Esophagus (tissue), 2 donors: ENCODE measurements at regions not wholly inside any gene's neighbourhood (a gene's known extent, or its start where the extent isn't known, plus 50 kb on each side); places are given as distances from the start of the nearest gene placed in this dataset.
"Not testable (repeated sequence)": the region's sequence is repeated elsewhere in the genome, so short reads cannot be mapped to it uniquely, and the experiment has no call there.

ENCODE experiments used
- H3K27ac ChIP-seq, 2 donors: one replicate each; pipeline ENCODE4 v1.5.1; 2013; ENCODE audit warnings: low read depth in 2 of 2, mild to moderate bottlenecking in 2 of 2, inconsistent platforms in 1 of 2, low read length in 1 of 2, moderate library complexity in 1 of 2
- H3K27me3 ChIP-seq, 2 donors: one replicate each; pipeline ENCODE4 v1.6.1; 2013; ENCODE audit warnings: low read length in 2 of 2, control low read depth in 1 of 2, mild to moderate bottlenecking in 1 of 2; ENCODE audit not compliant: insufficient read depth in 2 of 2, control insufficient read depth in 1 of 2
- H3K36me3 ChIP-seq, 2 donors: one replicate each; pipeline ENCODE4 v1.6.1; 2013; ENCODE audit warnings: low read length in 1 of 2; ENCODE audit not compliant: control insufficient read depth in 2 of 2, insufficient read depth in 2 of 2
- H3K4me1 ChIP-seq, 2 donors: one replicate each; pipeline ENCODE4 v1.6.1; 2013; ENCODE audit warnings: low read length in 1 of 2; ENCODE audit not compliant: control insufficient read depth in 2 of 2, insufficient read depth in 2 of 2
- H3K4me3 ChIP-seq, 2 donors: one replicate each; pipeline ENCODE4 v1.5.1; 2013; ENCODE audit warnings: low read length in 2 of 2, mild to moderate bottlenecking in 2 of 2, low read depth in 1 of 2, moderate library complexity in 1 of 2
- H3K9me3 ChIP-seq, 2 donors: one replicate each; pipeline ENCODE4 v1.6.1; 2013; ENCODE audit warnings: mild to moderate bottlenecking in 2 of 2, low read depth in 1 of 2, low read length in 1 of 2, moderate library complexity in 1 of 2; ENCODE audit not compliant: control insufficient read depth in 2 of 2, insufficient read depth in 1 of 2
- WGBS, 2 donors: extraction: QIAGEN DNeasy Blood & Tissue Kit; methylation state at CpG; one replicate each; pipeline ENCODE4 v1.1.7; 2013; 5-methylcytosine and 5-hydroxymethylcytosine counted together
- donor health status: healthy with polysubstance abuse.
- donor health status: Bipolar disorder and iron deficiency.

DNA sequence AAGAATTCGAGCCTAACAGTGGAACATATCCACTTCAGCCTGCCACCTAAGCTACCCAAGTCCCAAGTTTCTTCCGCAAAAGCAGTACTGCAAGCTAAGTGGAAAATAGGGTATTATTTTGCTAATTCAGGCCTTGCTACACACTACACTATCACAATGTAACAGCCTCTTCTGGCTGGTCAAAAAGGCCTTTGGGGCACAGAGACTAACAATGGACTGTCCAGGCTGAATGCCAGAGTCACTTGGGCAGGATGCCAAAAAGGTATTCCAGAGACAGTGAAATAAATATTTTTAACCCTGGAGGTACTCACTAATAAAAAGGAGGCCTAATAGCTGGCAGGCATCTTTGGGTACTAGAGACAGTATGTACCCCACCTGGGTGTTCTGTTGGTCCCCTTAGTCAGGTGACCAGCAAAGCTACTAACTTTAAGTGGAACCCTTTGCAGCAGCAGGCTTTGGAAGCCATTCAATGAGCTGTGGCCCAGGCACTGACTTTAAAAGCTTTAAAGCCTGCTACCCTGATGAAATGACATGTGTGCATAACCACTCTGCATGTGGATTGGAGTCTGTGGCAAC is 692.1 kb downstream of the HTR1B start:
- H3K27me3 ChIP-seq = no peaks in the 10 kb centered on the region
- H3K9me3 ChIP-seq = no peaks in the 10 kb centered on the region
- H3K36me3 ChIP-seq = no peaks in the 10 kb centered on the region
- no peak overlapping the region for H3K4me3 ChIP-seq
- 63 to 71% methylated on average over 2 of the region's 2 CpGs for WGBS, 2 donors
- H3K27ac ChIP-seq = no peak overlapping the region
- no peaks in the 10 kb centered on the region for H3K4me1 ChIP-seq

DNA sequence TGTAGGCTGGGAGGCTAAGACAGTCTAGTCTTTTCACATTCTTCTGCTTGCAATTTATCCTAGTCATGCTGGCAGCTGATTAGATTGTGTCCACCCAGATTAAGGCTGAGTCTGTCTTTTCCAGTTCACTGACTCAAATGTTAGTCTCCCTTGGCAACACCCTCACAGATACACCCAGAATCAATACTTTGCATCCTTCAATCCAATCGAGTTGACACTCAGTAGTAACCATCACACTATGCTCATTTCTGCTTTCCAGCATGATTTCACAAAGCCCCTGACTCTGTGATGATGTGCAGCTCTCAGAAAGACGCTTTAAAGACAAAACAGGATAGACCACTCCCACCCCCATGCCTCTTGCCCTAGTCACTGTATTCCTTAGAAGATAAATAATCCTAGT is 693.0 kb downstream of the HTR1B start:
- Histone ChIP-seq H3K27ac (no peak overlapping the region), H3K4me1 (no peaks in the 10 kb centered on the region), H3K9me3 (no peaks in the 10 kb centered on the region), H3K36me3 (no peaks in the 10 kb centered on the region), H3K4me3 (no peak overlapping the region), H3K27me3 (no peaks in the 10 kb centered on the region)
- WGBS, 2 donors = 61 to 65% methylated on average over 2 of the region's 2 CpGs

DNA sequence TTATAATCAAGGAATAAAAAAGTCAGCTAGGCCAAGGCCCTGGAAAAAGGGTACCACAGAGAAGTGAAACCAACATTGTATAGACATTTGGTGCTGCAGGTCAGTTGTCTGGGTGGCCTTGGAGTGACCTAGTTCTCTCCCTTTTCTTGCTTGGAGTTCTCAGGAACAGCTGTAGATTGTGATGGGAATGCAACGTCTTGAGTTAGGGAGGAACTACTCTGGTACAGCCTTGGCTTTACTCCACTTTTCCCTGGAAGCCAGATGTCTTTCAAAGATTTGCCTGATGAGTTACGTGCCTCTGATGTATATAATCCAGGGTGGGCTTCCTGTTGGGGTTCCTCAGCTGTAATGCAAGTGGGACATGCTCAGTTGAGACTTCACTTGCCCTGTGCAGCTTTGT is 694.7 kb downstream of the HTR1B start:
- Histone ChIP-seq H3K27me3 (no peaks in the 10 kb centered on the region), H3K27ac (no peak overlapping the region), H3K4me1 (no peaks in the 10 kb centered on the region), H3K9me3 (no peaks in the 10 kb centered on the region), H3K36me3 (no peaks in the 10 kb centered on the region), H3K4me3 (no peak overlapping the region)
- WGBS, 2 donors = 41 to 53% methylated on average over 2 of the region's 2 CpGs

DNA sequence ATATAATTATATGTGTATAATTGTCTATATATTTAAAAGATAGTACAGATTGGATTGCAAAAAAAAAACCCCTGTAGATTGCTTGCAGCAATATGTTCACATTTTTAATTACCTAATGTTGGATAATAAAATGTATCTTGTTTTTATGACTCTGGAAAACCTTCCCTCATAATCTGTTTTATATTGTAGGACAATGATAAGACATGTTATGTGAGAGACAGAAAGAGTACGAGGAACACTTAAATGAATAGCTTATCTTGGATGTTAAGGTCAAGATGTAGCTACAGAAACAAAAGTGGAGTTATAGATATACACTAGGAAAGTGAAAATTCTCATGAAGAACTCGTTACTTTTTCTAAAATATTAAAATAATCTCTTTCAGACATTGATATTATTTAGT is 691.6 kb upstream of the IMPG1 start:
- WGBS, 2 donors = 50 to 65% methylated on average over 2 of the region's 2 CpGs
- Histone ChIP-seq H3K27ac (no peak overlapping the region), H3K9me3 (no peaks in the 10 kb centered on the region), H3K27me3 (no peaks in the 10 kb centered on the region), H3K36me3 (no peaks in the 10 kb centered on the region), H3K4me1 (no peaks in the 10 kb centered on the region), H3K4me3 (no peak overlapping the region)

DNA sequence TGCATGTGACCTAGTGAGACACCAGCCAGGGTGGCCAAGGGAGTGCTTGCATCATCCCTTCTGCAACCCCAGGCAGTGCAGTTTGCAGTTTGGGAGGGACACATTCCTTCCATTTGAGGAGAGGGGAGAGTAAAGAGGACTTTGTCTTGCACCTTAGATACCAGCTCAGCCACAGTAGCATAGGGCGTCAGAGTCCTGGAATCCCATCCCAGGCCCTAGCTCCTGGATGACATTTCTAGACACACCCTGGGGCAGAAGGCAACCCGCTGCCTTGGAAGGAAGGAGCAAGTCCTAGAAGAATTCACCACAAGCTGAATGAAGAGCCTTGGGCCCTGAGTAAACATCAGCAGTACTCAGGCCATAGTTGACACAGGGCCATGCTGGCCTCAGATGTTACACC is 680.4 kb upstream of the IMPG1 start:
- 79 to 84% methylated on average over 2 of the region's 2 CpGs for WGBS, 2 donors
- no peaks in the 10 kb centered on the region for H3K36me3 ChIP-seq
- no peak overlapping the region for H3K27ac ChIP-seq
- H3K9me3 ChIP-seq = peaks cover 0 to 10% of the 10 kb centered on the region in 2 donors
- H3K27me3 ChIP-seq = no peaks in the 10 kb centered on the region
- H3K4me1 ChIP-seq = no peaks in the 10 kb centered on the region
- H3K4me3 ChIP-seq = no peak overlapping the region

DNA sequence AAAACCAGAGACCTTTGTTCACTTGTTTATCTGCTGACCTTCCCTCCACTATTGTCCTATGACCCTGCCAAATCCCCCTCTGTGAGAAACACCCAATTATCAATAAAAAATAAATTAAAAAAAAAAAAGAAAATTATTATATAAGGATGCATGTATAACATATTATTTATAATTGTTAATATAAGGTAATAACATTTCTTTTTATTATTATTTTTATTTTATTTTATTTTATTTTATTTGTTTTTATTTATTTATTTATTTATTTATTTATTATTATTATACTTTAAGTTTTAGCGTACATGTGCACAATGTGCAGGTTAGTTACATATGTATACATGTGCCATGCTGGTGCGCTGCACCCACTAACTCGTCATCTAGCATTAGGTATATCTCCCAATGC is 672.9 kb upstream of the IMPG1 start:
- 93% methylated on average over 3 of the region's 3 CpGs; no CpG with 5 or more reads in 1 of the 2 donors for WGBS, 2 donors

DNA sequence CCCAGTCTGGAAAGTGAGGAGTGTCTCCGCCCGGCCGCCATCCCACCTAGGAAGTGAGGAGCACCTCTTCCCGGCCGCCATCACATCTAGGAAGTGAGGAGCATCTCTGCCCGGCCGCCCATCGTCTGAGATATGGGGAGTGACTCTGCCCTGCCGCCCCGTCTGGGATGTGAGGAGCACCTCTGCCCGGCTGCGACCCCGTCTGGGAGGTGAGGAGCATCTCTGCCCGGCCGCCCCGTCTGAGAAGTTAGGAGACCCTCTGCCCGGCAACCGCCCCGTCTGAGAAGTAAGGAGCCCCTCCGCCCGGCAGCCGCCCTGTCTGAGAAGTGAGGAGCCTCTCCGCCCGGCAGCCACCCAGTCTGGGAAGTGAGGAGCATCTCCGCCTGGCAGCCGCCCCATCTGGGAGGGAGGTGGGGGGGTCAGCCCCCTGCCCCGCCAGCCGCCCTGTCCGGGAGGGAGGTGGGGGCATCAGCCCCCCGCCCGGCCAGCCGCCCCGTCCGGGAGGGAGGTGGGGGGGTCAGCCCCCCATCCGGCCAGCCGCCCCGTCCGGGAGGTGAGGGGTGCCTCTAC is 671.8 kb upstream of the IMPG1 start:
- not testable (repeated sequence) for H3K36me3 ChIP-seq, H3K27me3 ChIP-seq, H3K9me3 ChIP-seq, H3K4me1 ChIP-seq, H3K27ac ChIP-seq, H3K4me3 ChIP-seq
- WGBS, 2 donors = 87 to 93% methylated on average over 15 to 38 of the region's 38 CpGs

More for the DNA sequence above, 672.9 kb upstream of the IMPG1 start:
- not testable (repeated sequence) for H3K27me3 ChIP-seq, H3K27ac ChIP-seq, H3K4me1 ChIP-seq, H3K36me3 ChIP-seq, H3K4me3 ChIP-seq, H3K9me3 ChIP-seq

DNA sequence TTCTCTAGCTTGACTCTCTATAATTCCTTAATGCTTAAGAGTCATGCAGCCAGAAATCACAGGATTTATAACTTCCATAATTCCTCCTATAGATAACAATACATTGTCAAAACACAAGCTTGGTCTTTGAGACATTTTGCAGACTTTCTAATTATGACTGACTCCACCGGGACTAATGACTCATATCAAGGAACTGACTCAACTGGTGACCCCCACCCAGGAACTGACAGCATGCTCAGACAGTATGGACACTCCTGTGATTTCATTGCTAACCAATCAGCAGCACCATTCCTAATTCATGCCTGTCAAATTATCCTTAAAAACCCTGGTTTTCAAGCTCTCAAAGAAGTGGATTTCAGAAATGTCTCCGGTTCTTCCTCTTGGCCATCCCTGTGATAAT is 670.5 kb upstream of the IMPG1 start:
- no peaks in the 10 kb centered on the region for H3K36me3 ChIP-seq
- no peak overlapping the region for H3K4me3 ChIP-seq
- H3K27ac ChIP-seq = no peak overlapping the region
- WGBS, 2 donors = 82 to 87% methylated on average over 2 of the region's 2 CpGs
- H3K27me3 ChIP-seq = no peaks in the 10 kb centered on the region
- no peaks in the 10 kb centered on the region for H3K4me1 ChIP-seq
- H3K9me3 ChIP-seq = no peaks in the 10 kb centered on the region

DNA sequence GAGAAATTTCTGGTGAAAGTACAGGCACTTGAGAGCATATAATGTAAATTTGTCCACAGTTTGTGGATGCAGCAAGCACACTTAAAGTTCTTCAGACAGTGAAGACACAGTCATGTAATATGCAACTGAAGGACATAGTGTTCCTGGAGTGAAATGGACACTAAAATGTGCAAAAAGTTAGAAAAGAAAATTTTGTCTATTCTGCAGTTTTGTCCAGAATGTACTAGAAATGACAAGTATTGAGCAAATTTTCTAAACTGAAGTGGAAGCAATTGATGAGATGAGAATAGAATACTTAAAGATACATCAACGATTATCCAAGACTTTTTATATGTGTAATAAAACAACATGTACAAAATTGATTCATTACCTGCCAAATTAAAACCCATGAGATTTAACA is 647.0 kb upstream of the IMPG1 start:
- Histone ChIP-seq H3K27me3 (no peaks in the 10 kb centered on the region), H3K4me1 (no peaks in the 10 kb centered on the region), H3K9me3 (no peaks in the 10 kb centered on the region), H3K27ac (no peak overlapping the region), H3K4me3 (no peak overlapping the region), H3K36me3 (no peaks in the 10 kb centered on the region)
- 82 to 89% methylated on average over 1 of the region's 1 CpG for WGBS, 2 donors

DNA sequence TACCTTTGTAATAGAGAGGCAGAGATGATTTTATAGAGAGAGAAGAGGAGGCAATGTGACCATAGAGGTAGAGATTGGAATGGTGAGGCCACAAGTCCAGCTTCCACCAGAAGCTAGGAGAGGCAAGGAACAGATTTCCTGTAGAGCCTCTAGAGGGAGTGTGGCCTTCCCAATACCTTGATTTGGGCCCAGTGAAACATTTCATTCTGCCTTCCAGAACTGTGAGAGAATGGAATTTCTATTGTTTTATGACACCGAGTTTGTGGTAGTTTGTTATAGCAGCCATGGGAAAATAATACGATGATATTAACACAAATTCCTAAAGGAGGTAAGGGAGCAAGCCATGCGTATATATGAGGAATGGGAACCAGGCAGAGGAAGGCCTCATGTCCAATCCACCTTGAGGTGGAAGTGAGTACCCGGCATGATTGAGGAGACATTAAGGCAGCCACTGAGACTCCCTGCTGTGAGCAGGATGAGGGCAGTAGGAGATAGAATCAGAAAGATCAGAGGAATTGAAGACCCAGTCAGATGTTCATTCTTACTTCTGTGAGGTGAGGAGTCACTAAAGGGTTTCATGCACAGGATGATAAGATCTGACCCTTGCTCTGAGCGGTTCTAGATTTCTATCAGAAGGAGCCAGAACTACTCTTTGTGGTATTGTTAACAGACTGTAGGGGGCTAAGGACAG is 636.3 kb upstream of the IMPG1 start:
- WGBS, 2 donors = 87 to 88% methylated on average over 5 of the region's 5 CpGs
- H3K27me3 ChIP-seq = no peaks in the 10 kb centered on the region
- H3K4me1 ChIP-seq = no peaks in the 10 kb centered on the region
- no peaks in the 10 kb centered on the region for H3K9me3 ChIP-seq
- H3K4me3 ChIP-seq = no peak overlapping the region
- H3K36me3 ChIP-seq = no peaks in the 10 kb centered on the region
- H3K27ac ChIP-seq = no peak overlapping the region
